SK-N-SH (cell line): ENCODE measurements at regions not wholly inside any gene's neighbourhood (a gene's known extent, or its start where the extent isn't known, plus 50 kb on each side); places are given as distances from the start of the nearest gene placed in this dataset.

Experiments
- CTCF ChIA-PET: fragments of 300-600, 350-600 bp; formaldehyde crosslinking; extraction: SDS; loops from one replicate; lab custom pipeline; 2021; lab: Yijun Ruan, JAX
- POLR2A ChIA-PET: fragments of 350-600 bp; sonication (Branson Sonifier 250); formaldehyde crosslinking; extraction: SDS; loops from one replicate; lab custom pipeline; 2020; ENCODE audit warnings: antibody characterized with exemption, inconsistent platforms; lab: Yijun Ruan, JAX
- DNase-seq: peaks from one replicate; pipeline ENCODE4 v3.0.0; 2012
- H2AFZ ChIP-seq: fragments of 200-600 bp; sonication (generic); 2 replicates; pipeline ENCODE4 v1.8.1; 2016; ENCODE audit warnings: antibody characterized with exemption, mild to moderate bottlenecking, low read depth
- H3F3A ChIP-seq: fragments of 200-600 bp; sonication (generic); replicated peaks from 2 replicates; pipeline ENCODE3; 2016; ENCODE audit warnings: antibody characterized with exemption, mild to moderate bottlenecking; ENCODE audit not compliant: insufficient read depth
- H3K27ac ChIP-seq, 2 experiments: fragments of 200-500 bp in 1 of 2; fragments of 200-600 bp in 1 of 2; sonication (Bioruptor generic) in 1 of 2; sonication (generic), shearing (Covaris generic) in 1 of 2; 2 replicates each; pipeline versions ENCODE4 v1.5.1 to v1.6.1; 2014 to 2016; ENCODE audit warnings: low read depth in 2 of 2, inconsistent platforms in 1 of 2, low read length in 1 of 2, mild to moderate bottlenecking in 1 of 2, mixed read lengths in 1 of 2
- H3K27me3 ChIP-seq: fragments of 200-600 bp; sonication (generic), shearing (Covaris generic); 2 replicates; pipeline ENCODE4 v1.6.1; 2016; ENCODE audit warnings: mixed run types; ENCODE audit not compliant: insufficient read depth
- H3K36me3 ChIP-seq, 2 experiments: fragments of 200-500 bp in 1 of 2; fragments of 200-600 bp in 1 of 2; sonication (Bioruptor generic) in 1 of 2; sonication (generic) in 1 of 2; replicated peaks in 1 of 2; 2 replicates each; pipeline versions ENCODE3 to v1.5.1; 2014 to 2016; ENCODE audit warnings: low read length in 1 of 2, mild to moderate bottlenecking in 1 of 2; ENCODE audit not compliant: insufficient read depth in 2 of 2, control insufficient read depth in 1 of 2
- H3K4me1 ChIP-seq, 2 experiments: fragments of 200-500 bp in 1 of 2; fragments of 200-600 bp in 1 of 2; sonication (Bioruptor generic) in 1 of 2; sonication (generic), shearing (Covaris generic) in 1 of 2; 2 replicates each; pipeline versions ENCODE4 v1.5.1 to v1.6.1; 2014 to 2016; ENCODE audit warnings: low read depth in 1 of 2, low read length in 1 of 2, mixed run types in 1 of 2; ENCODE audit not compliant: insufficient read depth in 2 of 2, control insufficient read depth in 1 of 2
- H3K4me2 ChIP-seq: fragments of 200-600 bp; sonication (generic), shearing (Covaris generic); 2 replicates; pipeline ENCODE4 v1.6.1; 2017; ENCODE audit warnings: mixed run types
- H3K4me3 ChIP-seq, 2 experiments: fragments of 200-500 bp in 1 of 2; fragments of 200-600 bp in 1 of 2; sonication (Bioruptor generic) in 1 of 2; sonication (generic), shearing (Covaris generic) in 1 of 2; 2 replicates each; pipeline versions ENCODE4 v1.5.1 to v1.8.1; 2014 to 2016; ENCODE audit warnings: low read depth in 2 of 2, inconsistent platforms in 1 of 2, low read length in 1 of 2, mild to moderate bottlenecking in 1 of 2, mixed read lengths in 1 of 2, moderate library complexity in 1 of 2
- H3K79me2 ChIP-seq: fragments of 200-600 bp; sonication (generic); 2 replicates; pipeline ENCODE4 v1.8.1; 2017; ENCODE audit warnings: mild to moderate bottlenecking; ENCODE audit not compliant: insufficient read depth
- H3K9ac ChIP-seq: fragments of 200-600 bp; sonication (generic); 2 replicates; pipeline ENCODE4 v1.6.1; 2017; ENCODE audit warnings: mixed run types
- H3K9me2 ChIP-seq: fragments of 200-600 bp; sonication (generic); 2 replicates; pipeline ENCODE4 v1.6.1; 2017; ENCODE audit warnings: mixed run types
- H3K9me3 ChIP-seq: fragments of 200-600 bp; sonication (generic); 2 replicates; pipeline ENCODE4 v1.6.1; 2017; ENCODE audit warnings: mixed run types, mild to moderate bottlenecking, moderate library complexity
- H4K20me1 ChIP-seq: fragments of 200-600 bp; sonication (generic); 2 replicates; pipeline ENCODE4 v1.6.1; 2017; ENCODE audit warnings: mild to moderate bottlenecking, mixed run types; ENCODE audit not compliant: insufficient read depth
- CHD2 ChIP-seq: fragments of 150-350 bp; IDR thresholded peaks from 2 replicates; pipeline ENCODE4 v1.6.1; 2018; ENCODE audit warnings: low read length; ENCODE audit not compliant: partially characterized antibody
- CTCF ChIP-seq: fragments of 200-600 bp; sonication (generic); IDR thresholded peaks from 2 replicates; pipeline ENCODE4 v1.6.1; 2017; ENCODE audit warnings: antibody characterized with exemption, mild to moderate bottlenecking, moderate library complexity
- ELF1 ChIP-seq: IDR thresholded peaks from 2 replicates; pipeline ENCODE4 v1.4.0; 2012
- EZH2phosphoT487 ChIP-seq: fragments of 200-600 bp; sonication (generic); IDR thresholded peaks from 2 replicates; pipeline ENCODE4 v1.6.1; 2017; ENCODE audit warnings: low read depth, mixed run types, mild to moderate bottlenecking, antibody characterized with exemption, moderate library complexity, borderline replicate concordance
- FOXJ3 ChIP-seq: sonication (generic); formaldehyde crosslinking; IDR thresholded peaks from 2 replicates; pipeline ENCODE4 v1.5.1; 2020; ENCODE audit warnings: mild to moderate bottlenecking, missing genetic modification reagents
- JUND ChIP-seq: IDR thresholded peaks from 2 replicates; pipeline ENCODE4 v1.4.0; 2012
- MAX ChIP-seq: IDR thresholded peaks from 2 replicates; pipeline ENCODE4 v1.4.0; 2012; ENCODE audit warnings: low read depth
- MEF2A ChIP-seq: IDR thresholded peaks from 2 replicates; pipeline ENCODE4 v1.4.0; 2012; ENCODE audit warnings: low read depth, borderline replicate concordance
- MXI1 ChIP-seq: IDR thresholded peaks from 2 replicates; pipeline ENCODE4 v1.6.1; 2012; ENCODE audit warnings: mild to moderate bottlenecking, low read depth, low read length, improper control_type of control experiment
- NFIC ChIP-seq: IDR thresholded peaks from 2 replicates; pipeline ENCODE4 v1.4.0; 2012; ENCODE audit warnings: borderline replicate concordance
- PBX3 ChIP-seq: IDR thresholded peaks from 2 replicates; pipeline ENCODE4; 2012
- RFX5 ChIP-seq: IDR thresholded peaks from 2 replicates; pipeline ENCODE4 v1.6.1; 2012; ENCODE audit warnings: mild to moderate bottlenecking, improper control_type of control experiment, low read length
- RXRA ChIP-seq: IDR thresholded peaks from 2 replicates; pipeline ENCODE4 v1.4.0; 2012; ENCODE audit warnings: low read depth, mild to moderate bottlenecking, borderline replicate concordance
- SIN3A ChIP-seq: IDR thresholded peaks from 2 replicates; pipeline ENCODE4 v1.6.1; 2012; ENCODE audit warnings: low read depth, mild to moderate bottlenecking, low read length, moderate library complexity, borderline replicate concordance
- TAF1 ChIP-seq: IDR thresholded peaks from 2 replicates; pipeline ENCODE4 v1.6.1; 2012; ENCODE audit warnings: low read depth, mild to moderate bottlenecking, low read length, moderate library complexity, borderline replicate concordance
- TCF12 ChIP-seq: IDR thresholded peaks from 2 replicates; pipeline ENCODE4 v1.4.0; 2012
- TEAD4 ChIP-seq: IDR thresholded peaks from 2 replicates; pipeline ENCODE4 v1.4.0; 2012; ENCODE audit warnings: mild to moderate bottlenecking, borderline replicate concordance; ENCODE audit not compliant: insufficient read depth
- USF1 ChIP-seq: IDR thresholded peaks from 2 replicates; pipeline ENCODE4 v1.4.0; 2012; ENCODE audit warnings: low read depth, borderline replicate concordance
- USF2 ChIP-seq: fragments of 150-350 bp; IDR thresholded peaks from 2 replicates; pipeline ENCODE4 v1.6.1; 2017; ENCODE audit warnings: antibody characterized with exemption, low read length, low read depth, borderline replicate concordance
- YY1 ChIP-seq: IDR thresholded peaks from 2 replicates; pipeline ENCODE4 v1.4.0; 2012; ENCODE audit warnings: low read depth, mild to moderate bottlenecking
- WGBS: methylation state at CpG from one replicate; pipeline ENCODE4 v1.1.6; 2017; ENCODE audit warnings: low lambda C conversion rate; 5-methylcytosine and 5-hydroxymethylcytosine counted together

GRCh38 chr17:74019860-74020259, 183.6 kb upstream of the RPL38 start:
- Histone ChIP-seq H2AFZ (no peak overlapping the region), H3K4me2 (no peak overlapping the region), H3K36me3 (no peaks in the 10 kb centered on the region), H3K79me2 (no peaks in the 10 kb centered on the region), H3F3A (no peaks in the 10 kb centered on the region), H3K9ac (no peak overlapping the region), H3K4me1 (no peaks in the 10 kb centered on the region), H4K20me1 (no peaks in the 10 kb centered on the region), H3K27ac (no peak overlapping the region), H3K4me3 (no peak overlapping the region), H3K9me3 (0 out of 2 replicates have a peak, but pooled peaks cover 3% of the 10 kb centered on the region), H3K27me3 (no peaks in the 10 kb centered on the region), H3K9me2 (no peaks in the 10 kb centered on the region)
- ChIA-PET POLR2A (no interaction called here), CTCF (interaction anchor here (0.6 to 1.8 kb wide), 3 partner anchors 8 to 1120 kb away, joined by 3 to 7 read pairs (median 3); no protein-coding TSS in a partner anchor)
- DNase-seq = no peak
- 21% methylated on average over 1 of the region's 1 CpG for WGBS
- TF ChIP-seq TAF1 (no peak), YY1 (no peak), NFIC (no peak), ELF1 (no peak), JUND (no peak), RXRA (no peak), MAX (no peak), FOXJ3 (CRISPR knock-in tag) (no peak), SIN3A (no peak), MXI1 (no peak), USF2 (no peak), EZH2phosphoT487 (no peak), TEAD4 (no peak), RFX5 (no peak), MEF2A (no peak), PBX3 (no peak), TCF12 (no peak), USF1 (no peak), CTCF (no peak), CHD2 (no peak)
